ENCODE measurements at regions not wholly inside any gene's neighbourhood (a gene's known extent, or its start where the extent isn't known, plus 50 kb on each side); places are given as distances from the start of the nearest gene placed in this dataset.

DNA sequence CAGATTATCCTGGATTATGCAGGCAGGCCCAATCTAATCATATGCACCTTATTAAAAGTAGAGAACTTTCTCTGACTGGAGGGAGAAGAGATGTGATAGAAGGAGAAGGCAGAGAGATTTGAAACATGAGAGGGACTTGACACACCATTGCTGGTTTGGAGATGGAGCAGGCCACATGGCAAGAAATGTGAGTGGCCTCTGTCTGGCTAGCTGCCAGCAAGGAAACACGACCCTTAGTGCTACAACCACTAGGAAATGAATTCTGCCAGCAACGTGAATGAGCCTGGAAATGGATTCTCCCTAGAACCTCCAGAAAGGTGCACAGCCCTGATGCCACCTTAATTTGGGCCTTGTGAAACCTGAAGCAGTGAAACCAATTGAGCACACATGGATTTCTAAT lies 79.5 kb upstream of the MBNL3 start:
- no peak overlapping the region for H3K4me3 ChIP-seq (ENCODE audit: low read depth, low read length)
- TF ChIP-seq, protein P1, sequence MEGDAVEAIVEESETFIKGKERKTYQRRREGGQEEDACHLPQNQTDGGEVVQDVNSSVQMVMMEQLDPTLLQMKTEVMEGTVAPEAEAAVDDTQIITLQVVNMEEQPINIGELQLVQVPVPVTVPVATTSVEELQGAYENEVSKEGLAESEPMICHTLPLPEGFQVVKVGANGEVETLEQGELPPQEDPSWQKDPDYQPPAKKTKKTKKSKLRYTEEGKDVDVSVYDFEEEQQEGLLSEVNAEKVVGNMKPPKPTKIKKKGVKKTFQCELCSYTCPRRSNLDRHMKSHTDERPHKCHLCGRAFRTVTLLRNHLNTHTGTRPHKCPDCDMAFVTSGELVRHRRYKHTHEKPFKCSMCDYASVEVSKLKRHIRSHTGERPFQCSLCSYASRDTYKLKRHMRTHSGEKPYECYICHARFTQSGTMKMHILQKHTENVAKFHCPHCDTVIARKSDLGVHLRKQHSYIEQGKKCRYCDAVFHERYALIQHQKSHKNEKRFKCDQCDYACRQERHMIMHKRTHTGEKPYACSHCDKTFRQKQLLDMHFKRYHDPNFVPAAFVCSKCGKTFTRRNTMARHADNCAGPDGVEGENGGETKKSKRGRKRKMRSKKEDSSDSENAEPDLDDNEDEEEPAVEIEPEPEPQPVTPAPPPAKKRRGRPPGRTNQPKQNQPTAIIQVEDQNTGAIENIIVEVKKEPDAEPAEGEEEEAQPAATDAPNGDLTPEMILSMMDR (IDR thresholded peaks at IDR 0.05; ENCODE audit: low read depth, low read length, missing control alignments) = no peak
- no peak for DNase-seq
- H3K27ac ChIP-seq = no peak overlapping the region
- in situ Hi-C loops (cut with HindIII; ENCODE audit: low pct_ligation_motif_present, low sequenced_read_pairs) = no loop called here
- no peaks in the 10 kb centered on the region for H3K27me3 ChIP-seq (replicated peaks)
- H3K36me3 ChIP-seq (replicated peaks) = no peaks in the 10 kb centered on the region

DNA sequence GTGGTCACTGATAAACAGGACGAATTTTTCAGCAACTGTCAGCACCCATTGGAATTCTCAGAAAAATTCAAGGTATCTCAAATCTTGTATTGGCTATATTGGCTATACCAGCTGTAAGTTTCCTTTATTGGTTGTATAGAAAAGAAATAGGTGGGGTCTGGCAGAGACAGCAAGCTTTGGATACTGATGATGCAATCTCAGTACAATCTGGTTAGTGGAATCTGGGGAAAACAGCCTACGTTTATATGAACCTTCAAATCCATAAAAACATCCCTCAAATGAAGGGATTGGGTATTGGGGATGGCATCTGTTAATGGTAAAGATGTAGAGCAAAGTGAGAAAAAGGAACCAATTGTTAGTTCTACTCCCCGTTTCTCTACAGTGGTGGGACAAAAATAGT lies 76.4 kb upstream of the MBNL3 start:
- Histone ChIP-seq H3K27me3 (replicated peaks) (no peaks in the 10 kb centered on the region), H3K27ac (no peak overlapping the region), H3K36me3 (replicated peaks) (no peaks in the 10 kb centered on the region), H3K4me3 (ENCODE audit: low read depth, low read length) (no peak overlapping the region)
- in situ Hi-C loops (cut with HindIII; ENCODE audit: low pct_ligation_motif_present, low sequenced_read_pairs) = no loop called here
- TF ChIP-seq, protein P1 (IDR thresholded peaks at IDR 0.05; ENCODE audit: low read depth, low read length, missing control alignments) = no peak
- no peak for DNase-seq

DNA sequence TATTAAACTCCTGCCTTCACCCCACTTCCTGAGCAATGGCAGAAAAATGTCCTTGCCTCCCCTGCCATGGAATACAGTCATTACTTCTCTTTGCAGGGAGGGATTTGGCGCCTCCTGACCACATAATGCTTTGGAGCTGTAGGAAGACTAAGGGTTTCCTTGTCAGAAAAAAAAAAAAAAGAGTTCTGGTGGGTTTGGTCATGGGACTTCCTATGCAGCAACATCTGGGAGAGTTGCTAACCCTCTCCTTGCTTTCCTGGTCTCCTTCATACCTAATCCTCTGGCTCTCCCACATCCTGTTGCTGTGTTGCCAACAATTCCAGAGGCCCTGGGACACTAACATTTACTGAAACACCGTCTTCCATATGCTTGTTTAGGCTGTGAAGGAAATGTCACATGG lies 75.1 kb upstream of the MBNL3 start:
- in situ Hi-C loops (cut with HindIII; ENCODE audit: low pct_ligation_motif_present, low sequenced_read_pairs) = no loop called here
- DNase-seq = peak; percentile 1
- TF ChIP-seq, protein P1 (IDR thresholded peaks at IDR 0.05; ENCODE audit: low read depth, low read length, missing control alignments) = no peak

DNA sequence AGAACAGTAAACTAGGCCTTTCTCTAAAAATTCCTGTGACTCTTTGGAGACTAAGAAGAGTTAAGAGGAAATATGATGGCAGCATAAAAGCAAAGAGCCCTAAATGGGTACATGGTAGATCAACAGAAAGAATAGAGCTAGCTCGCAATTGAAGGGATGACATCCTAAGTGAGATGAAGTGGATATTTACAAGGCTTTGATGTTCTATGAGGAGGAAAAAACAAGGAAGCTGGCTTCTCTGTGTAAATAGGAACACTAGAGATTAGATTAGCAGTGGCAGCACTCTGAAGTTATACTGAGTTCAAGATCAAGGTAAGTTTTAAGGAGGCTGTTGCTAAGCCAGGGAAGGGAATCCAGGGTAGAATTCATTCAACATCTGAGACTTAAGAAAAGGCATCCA lies 73.1 kb upstream of the MBNL3 start:
- Histone ChIP-seq H3K36me3 (replicated peaks) (no peaks in the 10 kb centered on the region), H3K27ac (no peak overlapping the region), H3K27me3 (replicated peaks) (no peaks in the 10 kb centered on the region), H3K4me3 (ENCODE audit: low read depth, low read length) (no peak overlapping the region)
- TF ChIP-seq, protein P1 (IDR thresholded peaks at IDR 0.05; ENCODE audit: low read depth, low read length, missing control alignments) = no peak
- in situ Hi-C loops (cut with HindIII; ENCODE audit: low pct_ligation_motif_present, low sequenced_read_pairs) = no loop called here
- no peak for DNase-seq

More for the DNA sequence above, 75.1 kb upstream of the MBNL3 start:
- H3K27me3 ChIP-seq (replicated peaks) = no peaks in the 10 kb centered on the region
- H3K4me3 ChIP-seq (ENCODE audit: low read depth, low read length) = no peak overlapping the region
- no peak overlapping the region for H3K27ac ChIP-seq
- H3K36me3 ChIP-seq (replicated peaks) = no peaks in the 10 kb centered on the region

DNA sequence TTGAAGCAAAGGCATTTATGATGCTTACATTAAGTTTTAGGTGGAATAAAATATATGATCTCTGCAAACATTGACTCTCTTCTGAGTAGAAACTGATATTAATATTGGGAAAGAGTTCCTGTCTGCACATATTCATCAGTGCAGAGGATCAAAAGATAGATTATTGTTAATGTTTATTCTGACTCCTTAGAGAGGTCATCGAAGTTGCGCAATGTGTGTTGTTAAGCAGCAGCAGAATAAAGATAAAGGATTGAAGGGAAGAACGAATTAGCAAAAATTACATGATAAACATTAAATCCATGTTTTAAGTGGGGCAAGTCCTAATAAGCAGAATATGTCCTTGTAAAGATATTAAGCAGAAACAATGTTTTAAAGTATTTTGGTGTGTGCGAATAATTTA lies 72.6 kb upstream of the MBNL3 start:
- no peaks in the 10 kb centered on the region for H3K27me3 ChIP-seq (replicated peaks)

DNA sequence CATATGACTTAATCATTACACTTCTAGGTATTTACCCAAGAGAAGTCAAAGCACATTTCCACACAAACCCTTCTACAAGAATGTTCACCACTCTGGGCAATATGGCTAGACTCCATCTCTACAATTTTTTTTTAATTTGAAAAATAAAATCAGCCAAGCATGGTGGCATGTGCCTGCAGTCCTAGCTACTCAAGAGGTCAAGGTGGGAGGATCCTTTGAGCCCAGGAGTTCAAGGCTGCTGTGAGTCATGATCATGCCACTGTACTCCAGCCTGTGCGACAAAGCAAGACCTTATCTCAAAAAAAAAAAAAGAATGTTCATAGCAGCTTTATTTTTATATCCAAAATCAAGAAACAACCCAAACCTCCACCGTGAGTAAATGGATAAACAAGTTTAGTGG lies 70.3 kb upstream of the MBNL3 start:
- Histone ChIP-seq H3K4me3 (ENCODE audit: low read depth, low read length) (no peak overlapping the region), H3K27ac (no peak overlapping the region), H3K27me3 (replicated peaks) (no peaks in the 10 kb centered on the region), H3K36me3 (replicated peaks) (no peaks in the 10 kb centered on the region)
- DNase-seq = no peak
- TF ChIP-seq, protein P1 (IDR thresholded peaks at IDR 0.05; ENCODE audit: low read depth, low read length, missing control alignments) = no peak
- in situ Hi-C loops (cut with HindIII; ENCODE audit: low pct_ligation_motif_present, low sequenced_read_pairs) = no loop called here

More for the DNA sequence above, 72.6 kb upstream of the MBNL3 start:
- DNase-seq = no peak
- in situ Hi-C loops (cut with HindIII; ENCODE audit: low pct_ligation_motif_present, low sequenced_read_pairs) = no loop called here
- H3K36me3 ChIP-seq (replicated peaks) = no peaks in the 10 kb centered on the region
- H3K27ac ChIP-seq = no peak overlapping the region
- no peak overlapping the region for H3K4me3 ChIP-seq (ENCODE audit: low read depth, low read length)
- TF ChIP-seq, protein P1 (IDR thresholded peaks at IDR 0.05; ENCODE audit: low read depth, low read length, missing control alignments) = no peak

All from brain microvascular endothelial cell (primary cell).